Stimulated activated naive CD8-positive, alpha-beta T cell treated with anti-CD3 and anti-CD28 coated beads, Interleukin-15, Interleukin-2, amounts not matched to agents 100 ng/mL and 50 ng/mL, for 24 hours (primary cell): ENCODE measurements at regions not wholly inside any gene's neighbourhood (a gene's known extent, or its start where the extent isn't known, plus 50 kb on each side); places are given as distances from the start of the nearest gene placed in this dataset.

Experiments used
- H3K27ac Mint-ChIP-seq: one replicate; pipeline ENCODE4 v1.8.0; 2021; ENCODE audit warnings: mild to moderate bottlenecking, mixed read lengths
- H3K27me3 Mint-ChIP-seq: one replicate; pipeline ENCODE4 v1.8.0; 2021; ENCODE audit warnings: mixed read lengths
- H3K36me3 Mint-ChIP-seq: one replicate; pipeline ENCODE4 v1.8.0; 2021; ENCODE audit warnings: low read depth, mixed read lengths
- H3K4me1 Mint-ChIP-seq: one replicate; pipeline ENCODE4 v1.8.0; 2021; ENCODE audit warnings: low read depth, mixed read lengths
- H3K4me3 Mint-ChIP-seq: one replicate; pipeline ENCODE4 v1.8.0; 2021; ENCODE audit warnings: mild to moderate bottlenecking, mixed read lengths
- H3K9me3 Mint-ChIP-seq: one replicate; pipeline ENCODE4 v1.8.0; 2021; ENCODE audit warnings: mixed read lengths

DNA sequence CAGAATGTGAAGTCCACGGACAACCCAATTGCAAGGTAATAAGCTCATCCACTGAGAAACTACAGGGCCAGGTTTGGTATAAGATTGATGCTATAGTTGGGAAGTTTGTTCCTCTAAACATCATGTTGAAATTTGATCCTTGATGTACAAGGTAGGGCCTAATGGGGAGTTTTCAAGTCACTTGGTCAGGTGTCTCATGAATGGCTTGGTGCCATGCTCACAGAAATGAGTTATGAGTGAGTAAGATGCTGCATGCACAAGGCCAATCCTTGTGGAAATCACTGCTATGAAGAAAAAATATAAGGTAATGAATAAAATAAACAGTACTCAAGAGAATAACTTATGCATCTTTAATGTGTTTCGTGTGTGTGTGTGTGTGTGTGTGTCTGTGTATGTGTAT lies 1891.2 kb downstream of the NCAM2 start:
- Mint-ChIP-seq H3K36me3 (no peaks in the 10 kb centered on the region), H3K9me3 (peaks cover 4% of the 10 kb centered on the region), H3K4me1 (no peaks in the 10 kb centered on the region), H3K27ac (no peak overlapping the region), H3K27me3 (no peaks in the 10 kb centered on the region), H3K4me3 (no peak overlapping the region)

- Mint-ChIP-seq H3K4me1 (no peaks in the 10 kb centered on the region), H3K27ac (no peak overlapping the region), H3K27me3 (no peaks in the 10 kb centered on the region)
Observed at GRCh38 chr21:22890656-22891055, 1892.4 kb downstream of the NCAM2 start.

DNA sequence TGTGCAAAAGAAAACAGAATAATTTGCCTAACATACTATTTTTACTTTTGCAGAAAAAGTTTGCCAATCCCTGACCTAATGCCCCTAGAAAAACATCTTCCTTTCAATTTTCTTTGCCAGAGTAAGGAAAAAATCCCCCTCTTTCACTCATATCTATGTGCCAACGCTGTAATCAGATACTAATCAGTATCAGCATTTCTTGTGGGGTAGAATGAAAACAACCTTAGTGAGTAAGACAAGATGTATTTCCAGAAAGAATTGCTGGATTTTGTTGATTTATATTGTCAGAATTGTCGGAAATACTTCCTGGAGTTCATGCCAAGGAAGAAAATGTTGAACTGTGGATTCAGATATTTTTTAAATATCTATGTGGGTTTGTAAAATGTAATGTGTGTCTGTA lies 1893.8 kb downstream of the NCAM2 start:
- Mint-ChIP-seq H3K27me3 (no peaks in the 10 kb centered on the region), H3K4me3 (no peak overlapping the region), H3K27ac (no peak overlapping the region), H3K36me3 (no peaks in the 10 kb centered on the region), H3K4me1 (no peaks in the 10 kb centered on the region), H3K9me3 (peaks cover 4% of the 10 kb centered on the region)

More at GRCh38 chr21:22890656-22891055, 1892.4 kb downstream of the NCAM2 start:
- no peaks in the 10 kb centered on the region for H3K36me3 Mint-ChIP-seq
- H3K4me3 Mint-ChIP-seq: no peak overlapping the region
- peaks cover 4% of the 10 kb centered on the region for H3K9me3 Mint-ChIP-seq

DNA sequence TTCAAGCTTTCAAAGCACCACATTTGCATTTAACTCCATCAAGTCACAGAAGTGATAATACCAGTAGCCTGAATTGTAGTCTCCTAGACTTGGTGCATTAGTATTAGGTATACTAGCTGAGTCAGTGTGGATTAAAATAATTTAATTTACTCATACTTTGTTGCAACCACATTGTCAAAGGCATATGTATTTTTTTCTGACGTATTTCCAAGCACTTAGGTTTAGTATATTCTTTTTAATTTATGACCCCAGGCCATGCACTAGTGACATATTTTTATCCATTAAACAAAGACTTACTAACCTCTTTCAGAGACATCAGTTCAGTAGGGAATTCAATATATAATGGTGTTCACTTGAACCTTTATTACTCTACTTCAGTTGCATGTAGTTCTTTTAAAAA lies 1894.5 kb downstream of the NCAM2 start:
- Mint-ChIP-seq H3K27ac (no peak overlapping the region), H3K9me3 (peaks cover 4% of the 10 kb centered on the region), H3K27me3 (no peaks in the 10 kb centered on the region), H3K4me3 (no peak overlapping the region), H3K4me1 (no peaks in the 10 kb centered on the region), H3K36me3 (no peaks in the 10 kb centered on the region)

- Mint-ChIP-seq H3K9me3 (no peaks in the 10 kb centered on the region), H3K4me1 (no peaks in the 10 kb centered on the region), H3K4me3 (no peak overlapping the region), H3K27me3 (no peaks in the 10 kb centered on the region), H3K27ac (no peak overlapping the region), H3K36me3 (no peaks in the 10 kb centered on the region)
Observed at GRCh38 chr21:22898051-22898665, 1899.9 kb downstream of the NCAM2 start.

DNA sequence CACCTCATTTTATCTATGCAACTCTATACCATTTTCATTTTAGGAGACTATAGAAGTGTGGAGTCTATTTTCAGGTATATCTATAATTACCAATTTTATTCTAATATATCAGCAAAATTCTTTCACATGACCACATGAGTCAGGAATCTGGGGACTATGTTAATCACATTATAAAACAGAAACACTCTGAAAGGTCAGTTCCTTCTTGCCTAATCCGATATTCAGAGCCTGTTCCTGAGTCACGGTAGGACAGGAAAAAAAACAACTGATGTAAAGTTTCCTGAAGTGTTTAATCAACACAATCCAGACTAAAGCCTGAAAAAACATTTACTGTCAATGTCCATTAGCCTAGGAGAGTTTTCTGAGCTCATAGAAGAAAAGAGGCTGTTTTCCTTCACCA lies 1902.3 kb downstream of the NCAM2 start:
- no peak overlapping the region for H3K4me3 Mint-ChIP-seq
- no peaks in the 10 kb centered on the region for H3K9me3 Mint-ChIP-seq
- H3K36me3 Mint-ChIP-seq: no peaks in the 10 kb centered on the region
- no peaks in the 10 kb centered on the region for H3K27me3 Mint-ChIP-seq
- H3K27ac Mint-ChIP-seq: no peak overlapping the region
- H3K4me1 Mint-ChIP-seq: no peaks in the 10 kb centered on the region

- Mint-ChIP-seq H3K4me3 (no peak overlapping the region), H3K36me3 (no peaks in the 10 kb centered on the region), H3K4me1 (no peaks in the 10 kb centered on the region), H3K27me3 (no peaks in the 10 kb centered on the region), H3K27ac (no peak overlapping the region), H3K9me3 (no peaks in the 10 kb centered on the region)
Observed at GRCh38 chr21:22903851-22904250, 1905.6 kb downstream of the NCAM2 start.

- no peaks in the 10 kb centered on the region for H3K27me3 Mint-ChIP-seq
- no peak overlapping the region for H3K27ac Mint-ChIP-seq
- H3K4me1 Mint-ChIP-seq: no peaks in the 10 kb centered on the region
- no peaks in the 10 kb centered on the region for H3K36me3 Mint-ChIP-seq
- no peaks in the 10 kb centered on the region for H3K9me3 Mint-ChIP-seq
- H3K4me3 Mint-ChIP-seq: no peak overlapping the region
Observed at GRCh38 chr21:22904385-22904784, 1906.2 kb downstream of the NCAM2 start.

DNA sequence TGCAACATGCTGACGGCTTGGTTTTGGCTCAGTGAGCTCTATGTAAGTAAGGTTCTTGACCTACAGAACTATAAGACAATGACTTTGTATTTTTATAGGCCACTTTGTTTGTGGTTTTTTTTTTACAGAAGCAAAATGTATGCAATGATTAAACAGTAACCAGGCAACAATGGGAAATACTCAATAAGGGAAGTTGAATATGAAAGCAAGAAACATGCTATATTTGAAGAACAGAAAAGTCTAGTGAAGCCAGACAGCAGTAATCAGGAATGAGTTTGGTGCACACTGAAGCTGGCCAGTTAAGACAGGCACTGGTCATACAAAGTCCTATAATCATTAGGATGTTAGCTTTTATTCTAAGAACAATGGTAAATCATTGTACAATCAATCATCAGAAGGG lies 1926.8 kb downstream of the NCAM2 start:
- H3K9me3 Mint-ChIP-seq: no peaks in the 10 kb centered on the region
- H3K36me3 Mint-ChIP-seq: no peaks in the 10 kb centered on the region
- no peak overlapping the region for H3K4me3 Mint-ChIP-seq
- no peaks in the 10 kb centered on the region for H3K27me3 Mint-ChIP-seq
- no peaks in the 10 kb centered on the region for H3K4me1 Mint-ChIP-seq
- no peak overlapping the region for H3K27ac Mint-ChIP-seq

GRCh38 chr21:22927469-22927868 lies 1929.3 kb downstream of the NCAM2 start:
- no peak overlapping the region for H3K4me3 Mint-ChIP-seq
- peaks cover 8% of the 10 kb centered on the region for H3K9me3 Mint-ChIP-seq
- no peaks in the 10 kb centered on the region for H3K36me3 Mint-ChIP-seq
- no peaks in the 10 kb centered on the region for H3K27me3 Mint-ChIP-seq
- H3K4me1 Mint-ChIP-seq: no peaks in the 10 kb centered on the region
- H3K27ac Mint-ChIP-seq: no peak overlapping the region

GRCh38 chr21:22941779-22942490 lies 1943.7 kb downstream of the NCAM2 start:
- H3K9me3 Mint-ChIP-seq: no peaks in the 10 kb centered on the region
- no peaks in the 10 kb centered on the region for H3K36me3 Mint-ChIP-seq
- H3K4me1 Mint-ChIP-seq: no peaks in the 10 kb centered on the region
- H3K4me3 Mint-ChIP-seq: no peak overlapping the region
- H3K27me3 Mint-ChIP-seq: no peaks in the 10 kb centered on the region
- no peak overlapping the region for H3K27ac Mint-ChIP-seq

DNA sequence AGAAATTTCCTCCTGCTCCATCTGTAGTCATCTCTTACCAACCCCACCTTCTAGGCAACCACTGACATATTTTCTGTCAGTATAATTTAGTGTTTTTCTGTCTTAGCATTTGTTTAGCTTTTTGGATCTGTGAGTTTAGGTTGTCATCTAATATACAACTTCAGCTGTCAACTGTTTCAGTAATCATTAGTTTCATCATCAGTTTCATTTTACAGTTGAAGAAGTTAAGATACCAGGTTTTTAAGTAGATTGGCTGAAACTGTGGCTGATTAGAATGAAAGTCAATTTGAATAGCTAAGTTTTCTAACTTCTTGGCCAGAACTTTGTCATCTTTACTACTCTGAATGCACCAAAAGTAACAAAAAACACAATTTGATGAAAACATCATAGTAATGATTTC lies 1957.3 kb downstream of the NCAM2 start:
- Mint-ChIP-seq H3K27me3 (no peaks in the 10 kb centered on the region), H3K4me1 (no peaks in the 10 kb centered on the region), H3K36me3 (no peaks in the 10 kb centered on the region), H3K9me3 (peaks cover 6% of the 10 kb centered on the region), H3K27ac (no peak overlapping the region), H3K4me3 (no peak overlapping the region)

DNA sequence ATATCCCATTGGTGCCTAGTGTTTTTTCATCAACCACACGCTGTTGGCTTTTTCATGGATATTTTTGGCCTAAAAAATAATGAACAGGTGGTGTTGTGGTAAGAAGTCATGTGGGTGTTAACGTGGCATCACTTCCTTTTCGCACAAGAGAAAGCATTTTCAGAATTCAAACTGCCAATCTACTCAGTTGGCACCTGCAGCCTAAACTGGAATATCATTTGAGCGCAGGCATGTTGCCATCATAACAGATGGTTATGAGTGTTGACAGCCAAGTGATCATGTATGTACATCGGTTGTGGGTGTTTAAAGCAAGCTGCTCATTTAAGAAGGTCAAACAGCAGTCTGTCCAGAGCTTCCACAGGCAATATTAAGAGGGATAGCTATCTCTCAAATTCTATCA lies 1963.0 kb downstream of the NCAM2 start:
- peaks cover 7% of the 10 kb centered on the region for H3K9me3 Mint-ChIP-seq
- H3K27me3 Mint-ChIP-seq: no peaks in the 10 kb centered on the region
- H3K4me1 Mint-ChIP-seq: no peaks in the 10 kb centered on the region
- H3K36me3 Mint-ChIP-seq: no peaks in the 10 kb centered on the region
- no peak overlapping the region for H3K4me3 Mint-ChIP-seq
- H3K27ac Mint-ChIP-seq: no peak overlapping the region

GRCh38 chr21:22965455-22966135 lies 1967.4 kb downstream of the NCAM2 start:
- Mint-ChIP-seq H3K27me3 (no peaks in the 10 kb centered on the region), H3K36me3 (no peaks in the 10 kb centered on the region), H3K9me3 (peaks cover 7% of the 10 kb centered on the region), H3K4me3 (no peak overlapping the region), H3K4me1 (no peaks in the 10 kb centered on the region), H3K27ac (no peak overlapping the region)

DNA sequence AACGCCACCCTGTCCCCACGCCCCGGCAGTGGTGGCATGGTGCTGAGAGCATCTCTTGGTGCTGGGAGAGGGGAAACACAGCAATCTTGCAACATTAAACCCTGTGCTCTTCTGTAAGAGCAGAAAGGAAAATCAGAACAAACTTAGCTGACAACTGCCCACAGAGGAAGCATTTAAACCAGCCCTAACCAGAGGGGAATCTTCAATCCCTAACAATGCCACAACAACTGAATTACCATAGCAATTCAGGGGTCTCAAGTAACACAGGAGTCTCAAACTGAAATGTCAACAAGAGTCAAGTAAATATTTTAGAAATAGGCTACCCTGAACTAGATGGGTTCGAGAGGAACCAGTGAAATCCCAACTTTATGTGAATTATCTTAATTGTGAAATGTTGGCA lies 1983.6 kb downstream of the NCAM2 start:
- Mint-ChIP-seq H3K36me3 (no peaks in the 10 kb centered on the region), H3K27ac (no peak overlapping the region), H3K27me3 (no peaks in the 10 kb centered on the region), H3K4me1 (no peaks in the 10 kb centered on the region), H3K4me3 (no peak overlapping the region), H3K9me3 (peaks cover 9% of the 10 kb centered on the region)
